ENCODE measurements at regions not wholly inside any gene's neighbourhood (a gene's known extent, or its start where the extent isn't known, plus 50 kb on each side); places are given as distances from the start of the nearest gene placed in this dataset.

DNA sequence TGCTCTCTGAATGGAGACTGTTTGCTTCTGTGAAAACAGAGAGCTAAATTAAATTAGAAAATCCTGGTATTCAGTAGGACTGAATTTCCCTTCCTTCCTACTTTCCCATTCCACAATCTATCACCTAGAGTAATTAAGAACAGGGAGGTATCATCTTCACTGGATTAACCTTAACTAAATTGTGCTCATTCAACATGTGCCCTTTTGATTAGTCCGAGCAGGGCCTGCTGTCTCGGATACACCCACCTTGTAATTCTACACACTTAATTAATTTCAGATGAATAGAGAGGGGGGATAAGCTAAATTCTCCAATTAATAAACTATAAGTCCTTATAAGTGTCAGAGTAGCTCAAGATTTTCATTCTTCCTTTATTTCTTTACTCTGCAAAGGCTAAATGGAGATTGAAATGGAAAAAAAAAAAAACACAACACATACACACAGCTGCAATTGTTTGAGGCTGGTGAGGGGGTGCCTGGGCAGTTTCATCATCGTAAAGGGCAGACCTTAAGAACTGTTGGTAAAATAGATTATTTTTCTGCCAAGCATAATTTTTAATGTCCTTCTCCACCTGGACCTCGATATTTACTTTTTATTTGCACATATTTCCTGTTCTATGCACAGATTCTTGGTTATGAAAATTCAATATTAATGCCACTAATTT lies 157.1 kb upstream of the SIX2 start:
- Histone ChIP-seq H3K27ac (ENCODE audit: low read depth, low read length) (no peak overlapping the region), H3K4me1 (ENCODE audit: control insufficient read depth, insufficient read depth, low read length) (no peaks in the 10 kb centered on the region; the same call in 1 of the 2 replicates), H3K9ac (ENCODE audit: low read length) (no peak overlapping the region), H3K36me3 (ENCODE audit: control insufficient read depth, insufficient read depth, low read length) (no peaks in the 10 kb centered on the region), H3K9me3 (ENCODE audit: control insufficient read depth, insufficient read depth, low read depth, low read length) (no peaks in the 10 kb centered on the region), H3K27me3 (ENCODE audit: control insufficient read depth, insufficient read depth, low read length) (peaks cover 67% of the 10 kb centered on the region), H3K4me3 (ENCODE audit: low read depth, low read length) (no peak overlapping the region)

DNA sequence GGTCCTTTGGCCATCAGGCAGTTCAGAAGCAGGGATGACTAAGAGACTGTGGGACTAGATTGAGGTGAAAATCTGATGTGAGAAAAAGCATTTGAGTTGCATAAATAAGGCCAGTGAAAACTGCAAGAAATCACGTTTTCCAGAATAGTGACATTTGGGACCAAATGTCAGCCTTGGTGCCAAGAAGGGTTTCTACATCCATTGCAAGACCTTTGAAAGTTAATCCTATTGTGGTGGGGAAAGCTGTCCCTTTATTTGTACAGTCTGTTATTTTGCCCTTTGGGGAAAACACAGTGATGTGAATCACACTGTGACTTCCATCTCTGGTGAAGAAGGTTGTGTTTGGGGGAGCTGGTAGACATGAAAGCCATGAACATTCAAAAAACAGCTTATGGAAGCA lies 153.5 kb upstream of the SIX2 start:
- Histone ChIP-seq H3K9me3 (ENCODE audit: control insufficient read depth, insufficient read depth, low read depth, low read length) (no peaks in the 10 kb centered on the region), H3K27me3 (ENCODE audit: control insufficient read depth, insufficient read depth, low read length) (peaks cover 31% of the 10 kb centered on the region), H3K36me3 (ENCODE audit: control insufficient read depth, insufficient read depth, low read length) (no peaks in the 10 kb centered on the region), H3K27ac (ENCODE audit: low read depth, low read length) (no peak overlapping the region), H3K9ac (ENCODE audit: low read length) (no peak overlapping the region), H3K4me1 (ENCODE audit: control insufficient read depth, insufficient read depth, low read length) (no peaks in the 10 kb centered on the region; the same call in 1 of the 2 replicates), H3K4me3 (ENCODE audit: low read depth, low read length) (no peak overlapping the region)

DNA sequence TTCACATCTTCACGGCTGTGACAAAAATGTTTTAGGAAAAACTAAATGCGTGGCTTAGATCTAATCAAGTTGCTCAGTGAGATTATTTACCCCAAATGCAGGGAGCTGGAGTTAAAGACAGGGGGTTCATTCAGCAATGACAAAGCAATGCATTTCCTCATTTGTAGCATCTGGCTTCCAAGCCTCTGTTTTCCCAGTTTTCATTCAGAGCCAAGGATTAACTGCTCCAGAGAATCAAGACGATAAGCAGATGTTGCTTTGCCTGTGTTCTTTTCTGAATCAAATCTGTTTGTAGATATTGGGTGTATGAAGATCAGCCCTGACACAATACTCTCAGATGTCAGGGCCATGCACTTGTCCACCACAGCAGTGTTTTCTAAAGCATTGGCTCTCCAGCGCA lies 147.4 kb upstream of the SIX2 start:
- no peaks in the 10 kb centered on the region for H3K9me3 ChIP-seq (ENCODE audit: control insufficient read depth, insufficient read depth, low read depth, low read length)
- H3K36me3 ChIP-seq (ENCODE audit: control insufficient read depth, insufficient read depth, low read length), result no peaks in the 10 kb centered on the region
- no peak overlapping the region for H3K27ac ChIP-seq (ENCODE audit: low read depth, low read length)
- H3K27me3 ChIP-seq (ENCODE audit: control insufficient read depth, insufficient read depth, low read length), result no peaks in the 10 kb centered on the region
- no peaks in the 10 kb centered on the region for H3K4me1 ChIP-seq (ENCODE audit: control insufficient read depth, insufficient read depth, low read length)
- H3K9ac ChIP-seq (ENCODE audit: low read length), result no peak overlapping the region
- no peak overlapping the region for H3K4me3 ChIP-seq (ENCODE audit: low read depth, low read length)

DNA sequence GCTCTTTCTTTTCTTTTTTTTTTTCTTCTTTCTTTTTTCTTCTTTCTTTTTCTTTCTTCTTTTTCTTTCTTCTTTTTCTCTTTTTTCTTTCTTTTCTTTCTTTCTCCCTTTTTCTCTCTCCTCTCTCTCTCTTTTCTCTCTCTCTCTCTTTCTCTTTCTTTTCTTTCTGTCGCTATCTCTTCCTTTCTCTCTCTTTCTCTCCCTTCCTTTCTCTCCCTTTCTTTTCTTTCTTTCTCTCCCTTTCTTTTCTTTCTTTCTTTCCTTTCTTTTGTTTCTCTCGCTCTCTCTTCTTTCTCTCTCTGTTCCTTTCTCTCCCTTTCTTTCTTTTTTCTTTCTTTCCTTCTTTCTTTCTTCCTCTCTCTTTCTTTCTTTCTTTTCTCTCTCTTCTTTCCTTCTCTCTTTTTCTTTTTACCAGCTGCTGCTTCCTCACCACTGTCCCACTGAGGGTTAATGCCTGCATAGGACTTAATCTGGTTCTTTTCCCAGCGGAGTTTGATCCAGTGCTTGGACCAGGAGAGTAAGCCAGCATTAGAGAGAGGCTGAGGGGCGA lies 145.4 kb upstream of the SIX2 start:
- H3K4me1 ChIP-seq (ENCODE audit: control insufficient read depth, insufficient read depth, low read length), result no peaks in the 10 kb centered on the region

DNA sequence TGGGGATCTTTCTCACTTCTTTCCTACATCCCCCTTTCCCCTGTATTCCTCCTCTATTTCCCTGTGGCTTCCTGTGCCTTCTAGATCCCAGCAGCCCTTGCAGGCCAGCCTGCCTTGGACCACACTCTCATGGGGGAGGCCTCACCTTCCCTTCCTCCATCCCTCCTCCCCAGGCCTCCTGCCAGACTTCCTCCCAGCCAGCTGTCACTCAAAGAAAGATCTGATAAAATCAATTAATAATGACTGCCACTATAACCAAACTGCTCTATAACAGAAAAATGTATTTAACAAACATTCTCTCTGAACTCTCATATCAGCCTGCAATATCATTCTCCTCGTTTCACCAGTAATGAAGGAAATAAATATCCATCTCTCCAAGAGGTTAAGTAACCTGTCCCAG lies 144.9 kb upstream of the SIX2 start:
- Histone ChIP-seq H3K9ac (ENCODE audit: low read length) (no peak overlapping the region), H3K4me1 (ENCODE audit: control insufficient read depth, insufficient read depth, low read length) (no peaks in the 10 kb centered on the region), H3K9me3 (ENCODE audit: control insufficient read depth, insufficient read depth, low read depth, low read length) (peaks cover 12% of the 10 kb centered on the region), H3K4me3 (ENCODE audit: low read depth, low read length) (no peak overlapping the region), H3K27ac (ENCODE audit: low read depth, low read length) (no peak overlapping the region), H3K27me3 (ENCODE audit: control insufficient read depth, insufficient read depth, low read length) (no peaks in the 10 kb centered on the region), H3K36me3 (ENCODE audit: control insufficient read depth, insufficient read depth, low read length) (no peaks in the 10 kb centered on the region)

More for the DNA sequence above, 145.4 kb upstream of the SIX2 start:
- Histone ChIP-seq H3K27me3 (ENCODE audit: control insufficient read depth, insufficient read depth, low read length) (no peaks in the 10 kb centered on the region), H3K4me3 (ENCODE audit: low read depth, low read length) (no peak overlapping the region), H3K9me3 (ENCODE audit: control insufficient read depth, insufficient read depth, low read depth, low read length) (peaks cover 12% of the 10 kb centered on the region), H3K9ac (ENCODE audit: low read length) (no peak overlapping the region), H3K27ac (ENCODE audit: low read depth, low read length) (no peak overlapping the region), H3K36me3 (ENCODE audit: control insufficient read depth, insufficient read depth, low read length) (no peaks in the 10 kb centered on the region)

DNA sequence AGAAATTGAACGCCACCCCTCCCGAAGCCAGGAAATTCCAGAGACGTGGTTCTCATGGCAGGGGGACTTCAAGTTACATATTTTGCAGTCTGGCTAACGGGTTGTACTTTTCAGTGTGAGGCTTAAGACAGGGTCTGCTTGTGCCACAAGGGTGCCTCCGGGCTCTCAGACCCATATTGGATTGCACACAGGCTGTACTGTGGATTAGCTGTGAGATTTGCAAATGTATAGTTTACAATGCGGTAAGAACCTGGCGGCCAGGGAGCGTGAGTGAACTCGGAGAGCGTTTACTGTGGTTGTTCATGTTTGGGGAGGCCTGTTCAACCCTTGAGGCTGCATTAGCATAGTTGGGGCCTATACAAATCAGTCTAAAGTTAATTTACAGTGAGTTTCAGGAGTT lies 143.9 kb upstream of the SIX2 start:
- no peaks in the 10 kb centered on the region for H3K27me3 ChIP-seq (ENCODE audit: control insufficient read depth, insufficient read depth, low read length)
- H3K27ac ChIP-seq (ENCODE audit: low read depth, low read length), result no peak overlapping the region
- H3K36me3 ChIP-seq (ENCODE audit: control insufficient read depth, insufficient read depth, low read length), result no peaks in the 10 kb centered on the region
- H3K4me3 ChIP-seq (ENCODE audit: low read depth, low read length), result no peak overlapping the region
- peaks cover 12% of the 10 kb centered on the region for H3K9me3 ChIP-seq (ENCODE audit: control insufficient read depth, insufficient read depth, low read depth, low read length)
- no peaks in the 10 kb centered on the region for H3K4me1 ChIP-seq (ENCODE audit: control insufficient read depth, insufficient read depth, low read length)
- H3K9ac ChIP-seq (ENCODE audit: low read length), result no peak overlapping the region

DNA sequence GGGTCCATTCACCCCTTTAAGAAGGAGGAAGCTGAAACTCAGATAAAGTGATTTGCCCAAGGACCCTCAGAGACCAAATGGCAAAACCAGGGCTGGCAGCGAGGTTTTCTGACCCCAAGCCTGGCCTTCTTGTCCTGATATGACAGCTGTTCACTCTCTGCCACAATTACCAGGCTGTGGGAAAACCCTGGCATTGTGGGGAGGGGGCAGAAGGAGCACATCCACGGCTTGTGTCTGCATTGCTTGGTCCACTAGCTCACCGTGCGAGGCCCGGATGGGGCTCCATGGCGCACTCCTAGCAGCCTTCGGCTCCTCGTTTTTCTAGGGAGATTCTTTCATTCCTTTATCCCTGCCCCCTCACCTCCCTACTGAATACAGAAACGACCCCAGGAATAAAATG lies 143.4 kb upstream of the SIX2 start:
- H3K4me3 ChIP-seq (ENCODE audit: low read depth, low read length), result no peak overlapping the region
- H3K9me3 ChIP-seq (ENCODE audit: control insufficient read depth, insufficient read depth, low read depth, low read length), result peaks cover 12% of the 10 kb centered on the region
- H3K27me3 ChIP-seq (ENCODE audit: control insufficient read depth, insufficient read depth, low read length), result no peaks in the 10 kb centered on the region
- H3K36me3 ChIP-seq (ENCODE audit: control insufficient read depth, insufficient read depth, low read length), result no peaks in the 10 kb centered on the region
- no peaks in the 10 kb centered on the region for H3K4me1 ChIP-seq (ENCODE audit: control insufficient read depth, insufficient read depth, low read length)
- no peak overlapping the region for H3K9ac ChIP-seq (ENCODE audit: low read length)
- no peak overlapping the region for H3K27ac ChIP-seq (ENCODE audit: low read depth, low read length)

DNA sequence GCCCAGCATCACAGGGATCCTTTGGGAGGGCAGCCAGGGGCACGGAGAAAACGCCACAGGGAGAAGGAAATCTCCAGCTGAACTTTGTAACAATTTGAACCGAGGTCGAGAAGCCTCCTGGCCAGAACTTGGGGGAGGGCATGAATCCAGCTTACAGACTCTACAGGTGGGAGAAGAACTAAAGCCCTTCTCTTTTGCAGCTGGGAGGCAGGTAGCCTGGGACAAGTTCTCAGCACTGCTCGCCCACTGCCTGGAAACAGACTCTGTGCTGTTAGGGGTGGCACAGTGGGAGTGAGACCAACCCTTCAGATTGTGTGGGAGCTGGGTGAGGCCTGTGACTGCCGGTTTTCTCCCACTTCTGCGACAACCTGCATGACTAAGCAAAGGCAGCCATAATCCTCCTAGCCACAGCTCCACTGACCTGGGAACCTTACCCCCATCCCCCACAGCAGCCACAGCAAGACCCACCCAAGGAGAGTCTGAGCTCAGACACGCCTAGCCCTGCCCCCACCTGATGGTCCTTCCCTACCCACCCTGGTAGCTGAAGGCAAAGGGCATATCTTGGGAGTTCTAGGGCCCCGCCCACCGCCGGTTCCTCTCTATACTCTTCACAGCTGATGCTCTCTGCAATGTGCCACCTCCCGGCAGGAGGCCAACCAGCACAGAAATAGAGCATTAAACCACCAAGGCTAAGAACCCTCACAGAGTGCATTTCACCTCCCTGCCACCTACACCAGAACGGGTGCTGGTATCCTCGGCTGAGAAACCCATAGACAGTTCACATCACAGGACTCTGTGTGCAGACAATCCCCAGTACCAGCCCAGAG lies 136.0 kb upstream of the SIX2 start:
- Histone ChIP-seq H3K4me1 (ENCODE audit: control insufficient read depth, insufficient read depth, low read length) (peaks cover 10% of the 10 kb centered on the region; the same call in 1 of the 2 replicates), H3K27ac (ENCODE audit: low read depth, low read length) (no peak overlapping the region), H3K9ac (ENCODE audit: low read length) (no peak overlapping the region), H3K27me3 (ENCODE audit: control insufficient read depth, insufficient read depth, low read length) (no peaks in the 10 kb centered on the region), H3K4me3 (ENCODE audit: low read depth, low read length) (no peak overlapping the region), H3K36me3 (ENCODE audit: control insufficient read depth, insufficient read depth, low read length) (no peaks in the 10 kb centered on the region), H3K9me3 (ENCODE audit: control insufficient read depth, insufficient read depth, low read depth, low read length) (peaks cover under 1% of the 10 kb centered on the region; the same call in 1 of the 2 replicates)

DNA sequence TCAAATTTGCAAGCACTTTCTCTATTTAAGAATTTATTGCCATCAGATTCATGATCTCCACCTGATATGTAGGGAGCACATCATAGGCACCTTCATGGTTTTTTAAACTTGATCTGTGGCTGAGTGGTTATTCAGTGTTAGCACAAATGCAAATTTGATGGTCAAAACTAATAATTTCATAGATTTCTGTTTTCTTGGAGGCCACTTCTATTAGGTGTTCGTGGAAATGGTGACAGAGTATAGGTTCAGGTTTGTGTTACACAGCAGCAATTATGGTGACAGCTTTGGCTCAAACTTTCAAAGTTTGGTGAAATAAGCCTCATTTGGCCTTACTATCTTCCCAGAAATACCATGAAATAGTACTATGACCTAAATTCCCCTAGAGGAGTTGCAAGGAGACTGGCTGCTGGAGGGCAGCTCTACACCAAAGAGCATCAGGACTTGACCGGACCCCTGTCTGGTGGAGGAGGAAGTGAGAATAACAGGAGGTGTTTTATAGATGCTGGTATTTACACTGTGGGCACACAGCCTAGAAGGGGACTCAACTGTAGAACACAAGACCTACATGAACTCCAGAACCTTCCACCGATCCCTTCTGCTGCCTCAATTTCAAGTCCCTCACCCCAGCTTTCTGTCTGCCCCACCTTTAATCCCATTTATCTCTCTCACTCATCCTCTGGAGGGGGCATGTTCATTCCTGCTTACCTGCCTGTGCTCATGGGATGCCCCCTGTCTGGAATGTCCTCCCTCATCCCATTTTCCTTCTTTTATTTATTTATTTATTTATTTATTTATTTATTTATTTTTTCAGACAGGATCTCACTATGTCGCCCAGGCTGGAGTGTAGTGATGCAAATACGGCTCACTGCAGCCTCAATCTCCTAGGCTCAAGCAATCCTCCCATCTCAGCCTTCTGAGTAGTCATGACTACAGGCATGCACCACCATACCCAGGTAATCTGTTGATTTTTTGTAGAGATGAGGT lies 132.9 kb upstream of the SIX2 start:
- no peak overlapping the region for H3K9ac ChIP-seq (ENCODE audit: low read length)
- no peak overlapping the region for H3K27ac ChIP-seq (ENCODE audit: low read depth, low read length)
- no peaks in the 10 kb centered on the region for H3K27me3 ChIP-seq (ENCODE audit: control insufficient read depth, insufficient read depth, low read length)
- no peaks in the 10 kb centered on the region for H3K9me3 ChIP-seq (ENCODE audit: control insufficient read depth, insufficient read depth, low read depth, low read length)
- H3K36me3 ChIP-seq (ENCODE audit: control insufficient read depth, insufficient read depth, low read length), result no peaks in the 10 kb centered on the region
- peaks cover 15% of the 10 kb centered on the region; the same call in 1 of the 2 replicates for H3K4me1 ChIP-seq (ENCODE audit: control insufficient read depth, insufficient read depth, low read length)
- H3K4me3 ChIP-seq (ENCODE audit: low read depth, low read length), result no peak overlapping the region

DNA sequence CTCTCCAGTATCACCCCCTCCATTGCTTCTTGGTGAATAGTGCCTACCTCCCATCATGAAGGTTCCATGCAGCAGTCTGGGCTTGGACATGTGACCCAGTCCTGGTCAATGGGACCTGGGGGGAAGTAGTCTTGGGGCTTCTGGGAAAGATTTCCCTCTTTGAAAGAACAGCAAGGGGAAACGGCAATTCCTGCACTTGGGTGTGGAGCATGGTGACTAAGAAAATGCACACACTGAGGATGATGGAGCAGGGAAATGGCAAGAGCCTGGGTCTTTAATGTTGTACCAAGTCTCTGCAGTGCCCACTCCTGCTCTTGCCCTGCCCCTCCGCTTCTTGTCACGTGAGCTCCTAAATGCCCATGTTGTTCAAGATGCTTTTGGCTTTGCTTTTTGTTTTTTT lies 131.4 kb upstream of the SIX2 start:
- no peaks in the 10 kb centered on the region for H3K27me3 ChIP-seq (ENCODE audit: control insufficient read depth, insufficient read depth, low read length)
- H3K9me3 ChIP-seq (ENCODE audit: control insufficient read depth, insufficient read depth, low read depth, low read length), result no peaks in the 10 kb centered on the region
- no peaks in the 10 kb centered on the region for H3K36me3 ChIP-seq (ENCODE audit: control insufficient read depth, insufficient read depth, low read length)
- no peak overlapping the region for H3K9ac ChIP-seq (ENCODE audit: low read length)
- H3K4me1 ChIP-seq (ENCODE audit: control insufficient read depth, insufficient read depth, low read length), result peaks cover 15% of the 10 kb centered on the region; the same call in 1 of the 2 replicates
- no peak overlapping the region for H3K27ac ChIP-seq (ENCODE audit: low read depth, low read length)
- H3K4me3 ChIP-seq (ENCODE audit: low read depth, low read length), result no peak overlapping the region

Measured in HUES6 (cell line).